Activated CD4-positive, CD25-positive, alpha-beta regulatory T cell treated with anti-CD3 and anti-CD28 coated beads, Interleukin-2, amount 50 U/mL, for 24 hours (primary cell): ENCODE measurements at regions not wholly inside any gene's neighbourhood (a gene's known extent, or its start where the extent isn't known, plus 50 kb on each side); places are given as distances from the start of the nearest gene placed in this dataset.
A peak's percentile ranks its signal among the peaks of the same experiment; 100 is the strongest.

Source experiments
- ATAC-seq, 2 donors: fragments of 150-1000 bp; cut with Tn5 transposase; one replicate each; pipeline ENCODE4 v1.10.0; 2021; ENCODE audit warnings: mild to moderate bottlenecking in 1 of 2, moderate library complexity in 1 of 2

GRCh38 chr6:137737836-137738596, 129.0 kb upstream of the TNFAIP3 start:
- peak; percentile 56 to 65 for ATAC-seq

GRCh38 chr6:137738931-137739504, 128.0 kb upstream of the TNFAIP3 start:
- no peak for ATAC-seq

- ATAC-seq = no peak
These were observed 127.5 kb upstream of the TNFAIP3 start for GRCh38 chr6:137739544-137739943.

DNA sequence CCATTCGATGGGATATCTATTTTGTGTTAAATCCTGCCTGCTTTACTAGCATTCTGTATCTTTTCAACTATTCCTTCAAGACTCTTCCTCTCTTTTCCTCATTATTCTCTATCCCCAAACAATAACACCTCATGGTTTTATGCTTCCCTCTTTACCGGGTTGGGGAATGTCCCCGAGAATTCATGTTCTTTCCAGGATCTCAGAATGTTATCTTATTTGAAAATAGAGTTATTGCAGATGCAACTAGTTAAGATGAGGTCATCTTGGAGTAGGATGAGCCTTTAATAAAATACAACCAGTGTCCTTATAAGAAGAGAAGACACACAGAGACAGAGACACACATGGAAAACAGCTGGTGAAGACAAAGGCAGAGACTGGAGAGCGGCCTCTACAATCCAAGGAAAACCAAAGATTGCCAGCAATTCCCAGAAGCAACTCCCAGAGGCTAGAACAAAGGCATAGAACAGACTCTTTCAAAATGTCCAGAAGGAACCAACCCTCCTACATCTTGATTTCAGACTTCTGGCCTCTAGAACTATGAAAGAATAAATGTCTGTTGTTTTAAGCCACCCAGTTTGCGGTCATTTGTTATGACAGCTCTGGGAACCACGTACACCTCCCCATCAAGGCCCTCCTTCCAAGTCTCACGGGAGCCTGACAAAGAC, 126.8 kb upstream of the TNFAIP3 start:
- ATAC-seq = no peak

- ATAC-seq = no peak
These were observed 125.9 kb upstream of the TNFAIP3 start for GRCh38 chr6:137740967-137741761.

- ATAC-seq = no peak
These were observed 123.6 kb upstream of the TNFAIP3 start for GRCh38 chr6:137743493-137743892.

DNA sequence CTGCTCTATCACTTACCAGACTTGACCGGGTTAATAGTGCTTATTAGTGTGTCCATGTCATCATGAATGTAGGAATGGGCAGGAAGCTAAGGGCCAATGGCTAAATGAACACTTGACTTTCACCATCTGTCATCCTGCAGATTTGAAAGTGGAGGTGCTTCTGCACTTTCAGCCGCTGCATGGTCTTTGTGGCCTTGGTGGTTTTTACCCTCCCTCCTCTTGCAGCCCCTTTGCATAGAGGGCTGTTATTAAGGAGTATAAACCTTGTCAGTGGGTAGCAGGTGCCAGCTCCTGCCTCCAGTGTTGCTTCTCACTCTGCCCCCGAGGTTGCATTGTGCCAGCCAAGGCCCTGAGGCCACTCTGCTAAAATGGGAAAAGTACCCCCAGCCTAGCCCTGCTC, 122.2 kb upstream of the TNFAIP3 start:
- ATAC-seq = no peak

- no peak for ATAC-seq
These were observed 121.7 kb upstream of the TNFAIP3 start for GRCh38 chr6:137745321-137745720.

DNA sequence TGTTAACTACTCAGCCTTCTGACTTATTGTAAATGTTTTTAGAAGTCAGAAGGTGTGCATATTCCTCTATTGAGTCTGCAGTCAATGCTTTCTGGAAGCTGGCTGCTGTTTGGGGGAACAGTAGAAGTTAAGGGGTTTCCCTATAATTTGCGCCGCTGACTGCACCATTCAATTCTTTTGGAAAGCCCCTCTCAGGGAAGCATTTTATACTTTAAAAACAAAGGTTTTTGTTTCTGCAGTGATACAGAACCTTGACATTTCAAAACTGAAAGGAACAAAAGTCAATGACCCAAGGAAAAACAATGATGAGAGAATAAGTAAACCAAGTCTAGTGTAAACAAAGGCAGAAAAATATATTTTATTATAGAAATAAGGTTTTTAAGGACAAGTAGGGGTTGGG, 120.8 kb upstream of the TNFAIP3 start:
- ATAC-seq = peak in 1 of 2 donors; percentile 33

GRCh38 chr6:137749696-137750211, 117.3 kb upstream of the TNFAIP3 start:
- ATAC-seq = no peak

- ATAC-seq = no peak
These were observed 116.8 kb upstream of the TNFAIP3 start for GRCh38 chr6:137750297-137750696.

DNA sequence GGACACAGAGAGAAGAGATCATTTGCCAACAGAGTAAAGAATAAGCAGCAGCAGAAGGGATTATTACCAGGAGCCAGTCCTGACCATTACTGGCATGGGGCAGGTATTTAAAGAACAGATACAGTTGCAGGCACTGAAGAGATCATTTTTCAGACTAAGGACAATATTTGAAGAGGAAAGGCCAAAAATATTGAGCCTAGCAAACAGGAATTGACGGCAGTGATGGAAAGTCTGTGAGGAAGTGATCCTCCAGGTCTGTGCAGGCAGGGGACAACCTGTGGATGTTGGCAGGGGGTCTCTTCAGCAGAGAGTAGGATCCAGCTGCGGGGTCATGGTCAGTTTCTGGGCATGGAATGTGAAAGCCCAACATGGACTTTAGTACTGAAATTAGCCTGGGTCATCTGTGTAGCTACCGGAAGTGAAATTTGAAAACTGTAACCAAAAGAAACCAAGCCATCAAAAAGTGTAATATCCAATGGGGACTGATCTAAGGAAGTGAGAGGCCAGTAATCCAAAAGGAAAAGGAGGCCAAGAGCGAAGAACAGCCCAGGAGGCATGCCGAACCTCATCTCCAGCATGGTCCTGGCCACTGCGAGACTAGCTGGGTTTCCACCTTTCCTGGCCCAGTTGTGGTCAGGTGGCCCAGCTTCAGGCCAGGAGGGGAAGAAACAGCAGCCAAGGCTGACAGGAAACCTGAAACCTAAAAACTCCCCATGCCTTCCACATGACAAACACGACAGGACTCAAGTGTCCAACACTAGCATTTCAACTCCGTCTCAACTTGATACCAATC, 115.1 kb upstream of the TNFAIP3 start:
- no peak for ATAC-seq

DNA sequence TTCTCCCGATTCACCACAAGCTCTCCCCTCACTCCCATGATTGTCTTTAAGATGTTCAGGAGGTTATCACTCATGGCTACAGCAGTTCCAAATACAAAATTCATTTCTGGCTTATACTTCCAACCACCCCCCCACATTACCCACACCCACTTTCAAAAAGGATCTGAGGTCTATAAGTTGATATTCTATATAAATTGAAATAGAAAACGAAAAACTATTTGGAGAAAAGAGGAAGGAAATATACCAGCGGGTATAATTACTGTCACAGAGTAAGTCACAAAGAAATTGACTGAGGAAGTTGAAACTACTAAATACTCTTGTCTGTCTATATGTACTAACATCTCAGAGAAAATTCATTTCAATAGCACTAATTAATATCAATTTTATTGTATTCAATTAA, 112.7 kb upstream of the TNFAIP3 start:
- no peak for ATAC-seq

GRCh38 chr6:137754866-137755265, 112.2 kb upstream of the TNFAIP3 start:
- no peak for ATAC-seq

- ATAC-seq = no peak
These were observed 111.8 kb upstream of the TNFAIP3 start for GRCh38 chr6:137755284-137755683.

DNA sequence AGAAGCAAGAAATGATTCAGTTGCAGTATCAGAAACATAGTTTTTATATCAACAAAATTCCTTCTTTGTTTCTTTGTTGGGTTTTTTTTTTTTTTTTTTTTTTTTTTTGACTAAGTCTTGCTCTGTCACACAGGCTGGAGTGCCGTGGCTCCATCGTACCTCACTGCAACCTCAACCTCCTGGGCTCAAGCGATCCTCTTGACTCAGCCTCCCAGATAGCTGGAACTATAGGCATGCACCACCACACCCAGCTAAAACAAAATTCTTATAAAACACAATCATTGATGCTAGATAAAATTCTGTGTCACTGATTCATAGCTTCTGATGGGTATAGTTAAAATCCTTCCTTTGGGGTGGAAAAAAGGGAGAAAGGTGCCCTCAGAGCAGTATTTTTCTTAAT, 110.3 kb upstream of the TNFAIP3 start:
- no peak for ATAC-seq

DNA sequence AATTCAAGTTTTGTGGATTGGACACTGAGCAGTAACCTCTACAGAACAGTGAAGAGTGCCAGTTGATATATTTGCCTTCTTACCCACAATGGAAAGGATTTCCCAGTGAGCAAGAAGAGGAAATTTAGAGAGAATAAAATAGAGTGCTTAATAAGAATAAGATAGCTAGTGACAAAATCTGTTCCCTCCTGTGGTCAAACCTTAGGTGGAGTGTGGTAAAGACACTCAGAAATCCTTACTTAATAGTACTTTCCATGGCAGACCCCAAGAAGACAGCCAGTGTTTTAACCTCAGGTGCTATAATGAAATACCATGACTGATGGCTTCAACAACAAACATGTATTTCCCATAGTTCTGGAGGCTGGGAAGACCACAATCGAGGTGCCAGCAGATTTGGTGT, 108.4 kb upstream of the TNFAIP3 start:
- ATAC-seq = no peak

GRCh38 chr6:137759624-137760023, 107.4 kb upstream of the TNFAIP3 start:
- ATAC-seq = no peak

GRCh38 chr6:137761072-137761471, 106.0 kb upstream of the TNFAIP3 start:
- ATAC-seq = no peak

GRCh38 chr6:137761487-137761886, 105.6 kb upstream of the TNFAIP3 start:
- no peak for ATAC-seq

DNA sequence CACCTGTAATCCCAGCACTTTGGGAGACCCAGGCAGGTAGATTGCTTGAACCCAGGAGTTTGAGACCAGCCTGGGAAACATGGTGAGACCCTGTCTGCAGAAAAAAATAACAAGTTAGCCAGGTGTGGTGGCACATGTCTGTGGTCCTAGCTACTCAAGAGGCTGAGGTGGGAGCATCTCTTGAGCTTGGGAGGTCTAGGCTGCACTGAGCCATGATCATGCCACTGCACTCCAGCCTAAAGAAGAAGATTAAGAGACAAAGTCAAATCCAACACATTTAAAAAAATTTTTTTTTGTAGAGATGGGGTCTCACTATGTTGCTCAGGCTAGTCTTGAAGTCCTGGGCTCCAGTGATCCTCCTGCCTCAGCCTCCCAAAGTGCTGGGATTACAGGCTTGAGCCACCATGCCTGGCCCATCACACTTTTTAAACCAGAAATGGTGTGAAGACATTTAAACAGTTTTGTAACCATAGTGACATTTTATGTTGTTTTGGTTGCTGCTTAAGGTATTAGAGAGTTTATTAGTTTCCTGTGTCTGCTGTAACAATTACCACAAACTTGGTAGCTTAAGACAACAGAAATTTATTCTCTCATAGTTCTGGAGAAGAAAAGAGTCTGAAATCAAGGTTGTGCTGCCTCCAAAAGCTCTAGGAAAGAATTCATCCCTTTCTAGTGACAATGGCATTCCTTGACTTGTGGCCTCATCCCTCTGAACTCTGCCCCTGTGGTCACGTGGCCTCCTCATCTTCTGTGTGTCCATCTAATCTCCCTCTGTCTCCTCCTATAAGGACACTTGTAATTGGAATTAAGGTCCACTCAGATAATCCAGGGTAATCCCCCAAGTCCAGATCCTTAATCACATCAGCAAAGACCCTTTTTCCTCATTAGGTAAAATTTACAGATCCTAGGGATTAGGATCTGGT, 104.6 kb upstream of the TNFAIP3 start:
- ATAC-seq = no peak
